CD14-positive monocyte (primary cell): ENCODE measurements at regions not wholly inside any gene's neighbourhood (a gene's known extent, or its start where the extent isn't known, plus 50 kb on each side); places are given as distances from the start of the nearest gene placed in this dataset.

Experiments used
- DNase-seq, 3 donors: peaks; one replicate each; pipeline ENCODE4 v3.0.0-alpha.2; 2011 to 2022
- H2AFZ ChIP-seq: 2 replicates; pipeline ENCODE4 v1.6.0; 2012; ENCODE audit warnings: mild to moderate bottlenecking, low read depth, low read length, inconsistent platforms; ENCODE audit not compliant: insufficient read depth, poor library complexity, severe bottlenecking
- H3K27ac ChIP-seq, 2 donors: 1 replicate in 1 of 2; 2 replicates in 1 of 2; pipeline ENCODE4 v1.5.1; 2012 to 2013; ENCODE audit warnings: low read length in 2 of 2, control low read depth in 1 of 2, inconsistent platforms in 1 of 2, low read depth in 1 of 2, mild to moderate bottlenecking in 1 of 2
- H3K27me3 ChIP-seq, 2 donors: one replicate each; pipeline versions ENCODE4 v1.6.0 to v1.6.1; 2011 to 2013; ENCODE audit warnings: low read length in 2 of 2; ENCODE audit not compliant: control insufficient read depth in 2 of 2, insufficient read depth in 2 of 2
- H3K36me3 ChIP-seq, 2 donors: replicated peaks in 1 of 2; 1 replicate in 1 of 2; 2 replicates in 1 of 2; pipeline versions ENCODE4 v1.5.1 to v1.6.1; 2012 to 2013; ENCODE audit warnings: low read length in 2 of 2, control low read depth in 1 of 2, inconsistent platforms in 1 of 2, mild to moderate bottlenecking in 1 of 2; ENCODE audit not compliant: insufficient read depth in 2 of 2, control insufficient read depth in 1 of 2
- H3K4me1 ChIP-seq, 2 donors: 1 replicate in 1 of 2; 2 replicates in 1 of 2; pipeline versions ENCODE4 v1.5.1 to v1.6.1; 2012 to 2013; ENCODE audit warnings: low read length in 2 of 2, control low read depth in 1 of 2, inconsistent platforms in 1 of 2, mild to moderate bottlenecking in 1 of 2, moderate library complexity in 1 of 2; ENCODE audit not compliant: insufficient read depth in 2 of 2, control insufficient read depth in 1 of 2
- H3K4me2 ChIP-seq: replicated peaks from 2 replicates; pipeline ENCODE3; 2012; ENCODE audit warnings: low read length, moderate library complexity, mild to moderate bottlenecking; ENCODE audit not compliant: poor library complexity, severe bottlenecking; ENCODE audit errors: extremely low read depth
- H3K4me3 ChIP-seq, 3 experiments: fragments of 200-600 bp in 1 of 3; sonication (generic) in 1 of 3; replicated peaks in 1 of 3; 1 replicate in 2 of 3; 2 replicates in 1 of 3; pipeline ENCODE4 v1.5.1; 2011 to 2013; ENCODE audit warnings: low read length in 3 of 3, mild to moderate bottlenecking in 3 of 3, control low read depth in 2 of 3, low read depth in 2 of 3, inconsistent platforms in 1 of 3, moderate library complexity in 1 of 3
- H3K79me2 ChIP-seq: 2 replicates; pipeline ENCODE4 v1.6.0; 2012; ENCODE audit warnings: mild to moderate bottlenecking, control low read depth, inconsistent platforms, low read length, moderate library complexity; ENCODE audit not compliant: insufficient read depth
- H3K9ac ChIP-seq: 2 replicates; pipeline ENCODE4 v1.6.0; 2017; ENCODE audit warnings: low read length, mild to moderate bottlenecking; ENCODE audit not compliant: insufficient read depth, poor library complexity, severe bottlenecking
- H3K9me3 ChIP-seq, 2 donors: replicated peaks in 1 of 2; 1 replicate in 1 of 2; 2 replicates in 1 of 2; pipeline versions ENCODE4 v1.5.1 to v1.6.1; 2012 to 2013; ENCODE audit warnings: low read length in 2 of 2, control low read depth in 1 of 2; ENCODE audit not compliant: control insufficient read depth in 1 of 2, insufficient read depth in 1 of 2
- H4K20me1 ChIP-seq: 2 replicates; pipeline ENCODE4 v1.6.0; 2012; ENCODE audit warnings: mild to moderate bottlenecking, low read length, control low read depth, moderate library complexity; ENCODE audit not compliant: insufficient read depth
- H3K27ac Mint-ChIP-seq, 7 donors: one replicate each; pipeline ENCODE4 v1.8.0; 2020; ENCODE audit warnings: mild to moderate bottlenecking in 7 of 7, mixed read lengths in 7 of 7, moderate library complexity in 6 of 7, inconsistent platforms in 2 of 7
- H3K27me3 Mint-ChIP-seq, 3 donors: one replicate each; pipeline ENCODE4 v1.8.0; 2021 to 2022; ENCODE audit warnings: low read depth in 3 of 3, mild to moderate bottlenecking in 3 of 3, mixed read lengths in 3 of 3, moderate library complexity in 3 of 3, inconsistent platforms in 1 of 3
- H3K36me3 Mint-ChIP-seq, 2 donors: one replicate each; pipeline ENCODE4 v1.8.0; 2020; ENCODE audit warnings: mixed read lengths in 2 of 2, inconsistent platforms in 1 of 2, mild to moderate bottlenecking in 1 of 2
- H3K4me1 Mint-ChIP-seq: one replicate; pipeline ENCODE4 v1.8.0; 2020; ENCODE audit warnings: mild to moderate bottlenecking, mixed read lengths
- H3K4me3 Mint-ChIP-seq, 2 donors: one replicate each; pipeline ENCODE4 v1.8.0; 2020; ENCODE audit warnings: mild to moderate bottlenecking in 2 of 2, mixed read lengths in 2 of 2, moderate library complexity in 1 of 2
- H3K9me3 Mint-ChIP-seq, 7 donors: one replicate each; pipeline ENCODE4 v1.8.0; 2020 to 2022; ENCODE audit warnings: mixed read lengths in 7 of 7, mild to moderate bottlenecking in 6 of 7, moderate library complexity in 6 of 7, inconsistent platforms in 2 of 7
- WGBS: methylation state at CpG from one replicate; pipeline ENCODE4 v1.1.5; 2013; ENCODE audit warnings: missing lambda C conversion rate; ENCODE audit not compliant: insufficient coverage; 5-methylcytosine and 5-hydroxymethylcytosine counted together
- intact Hi-C, 2 donors: fragments of 100-400 bp; cut with micrococcal nuclease; formaldehyde crosslinking; loops; one replicate each; pipeline versions ENCODE4 v1.15.0 to v1.15.1; 2023
- TF ChIP-seq, protein P1 (sequence below): fragments of 200-600 bp; IDR thresholded peaks from one replicate; pipeline ENCODE4 v1.8.0; 2022; ENCODE audit warnings: antibody characterized with exemption, mild to moderate bottlenecking

DNA sequence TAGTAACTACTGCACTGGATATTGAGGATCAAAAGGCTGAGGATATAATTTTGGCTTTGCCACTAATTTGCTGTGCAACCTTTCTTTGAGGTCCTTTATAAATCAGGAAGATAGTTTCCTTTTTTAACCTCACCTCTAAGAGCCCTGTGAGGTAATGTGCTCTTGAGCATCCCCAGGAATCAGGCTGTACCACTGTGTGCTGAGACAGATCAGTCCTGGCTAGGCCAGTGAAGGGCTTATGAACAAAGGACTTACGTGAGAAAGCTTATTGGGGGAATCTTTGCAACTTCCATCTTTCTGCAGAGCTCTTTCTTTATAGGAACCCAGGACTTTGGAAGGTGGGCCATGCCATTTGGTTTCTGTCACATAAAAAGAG lies 188.9 kb downstream of the SIPA1L2 start:
- H3K4me1 Mint-ChIP-seq: peaks cover 3% of the 10 kb centered on the region
- H3K9me3 ChIP-seq: no peaks in the 10 kb centered on the region
- 88% methylated on average over 1 of the region's 1 CpG for WGBS

DNA sequence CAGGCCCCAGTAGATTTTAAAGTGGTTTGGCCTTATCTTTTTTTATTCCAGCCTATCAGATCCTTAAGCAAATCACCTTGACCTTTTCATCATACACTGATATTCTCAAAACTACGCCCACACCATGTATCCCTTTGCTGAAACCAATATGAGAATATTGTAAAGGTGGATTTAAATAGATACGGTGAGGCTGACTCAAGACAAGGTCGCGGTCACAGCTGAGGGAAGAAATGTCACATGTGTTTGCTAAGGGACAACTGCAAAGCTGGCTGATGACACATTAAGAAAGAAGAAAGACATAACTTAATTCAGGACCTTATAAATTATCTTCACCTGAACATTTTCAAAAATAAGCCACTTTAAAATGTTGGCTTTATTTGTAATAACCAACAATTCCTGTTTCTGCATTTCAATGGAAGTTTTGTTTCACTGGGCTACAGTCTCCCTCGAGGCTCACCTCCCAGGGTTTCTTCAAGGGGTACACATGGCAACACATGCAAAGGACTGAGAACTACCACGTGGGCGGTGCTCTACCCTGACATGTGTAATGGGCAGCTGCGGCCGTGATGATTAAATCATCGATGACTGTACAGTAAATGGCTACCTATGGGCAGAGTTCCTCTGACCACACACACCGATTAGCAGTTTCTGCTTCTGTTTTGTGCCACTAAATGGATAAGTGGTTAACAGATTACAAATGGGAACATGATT lies 189.5 kb downstream of the SIPA1L2 start:
- intact Hi-C loops: no loop called here
- Histone ChIP-seq H3K4me1 (no peaks in the 10 kb centered on the region), H3K4me2 (no peak overlapping the region), H3K36me3 (peaks cover 0 to 60% of the 10 kb centered on the region in 2 donors), H3K27ac (no peak overlapping the region), H3K4me3 (no peak overlapping the region), H3K9ac (no peak overlapping the region), H3K9me3 (no peaks in the 10 kb centered on the region), H2AFZ (no peak overlapping the region), H3K79me2 (no peaks in the 10 kb centered on the region), H3K27me3 (no peaks in the 10 kb centered on the region), H4K20me1 (no peaks in the 10 kb centered on the region)
- Mint-ChIP-seq H3K36me3 (peaks cover 38 to 53% of the 10 kb centered on the region in 2 donors), H3K9me3 (peaks cover 0 to 2% (median 0%) of the 10 kb centered on the region in 7 donors), H3K4me3 (no peak overlapping the region), H3K27ac (no peak overlapping the region), H3K4me1 (peaks cover 3% of the 10 kb centered on the region), H3K27me3 (no peaks in the 10 kb centered on the region)
- 95% methylated on average over 9 of the region's 11 CpGs for whole genome bisulfite sequencing
- DNase-seq: no peak
- TF ChIP-seq, protein P1, sequence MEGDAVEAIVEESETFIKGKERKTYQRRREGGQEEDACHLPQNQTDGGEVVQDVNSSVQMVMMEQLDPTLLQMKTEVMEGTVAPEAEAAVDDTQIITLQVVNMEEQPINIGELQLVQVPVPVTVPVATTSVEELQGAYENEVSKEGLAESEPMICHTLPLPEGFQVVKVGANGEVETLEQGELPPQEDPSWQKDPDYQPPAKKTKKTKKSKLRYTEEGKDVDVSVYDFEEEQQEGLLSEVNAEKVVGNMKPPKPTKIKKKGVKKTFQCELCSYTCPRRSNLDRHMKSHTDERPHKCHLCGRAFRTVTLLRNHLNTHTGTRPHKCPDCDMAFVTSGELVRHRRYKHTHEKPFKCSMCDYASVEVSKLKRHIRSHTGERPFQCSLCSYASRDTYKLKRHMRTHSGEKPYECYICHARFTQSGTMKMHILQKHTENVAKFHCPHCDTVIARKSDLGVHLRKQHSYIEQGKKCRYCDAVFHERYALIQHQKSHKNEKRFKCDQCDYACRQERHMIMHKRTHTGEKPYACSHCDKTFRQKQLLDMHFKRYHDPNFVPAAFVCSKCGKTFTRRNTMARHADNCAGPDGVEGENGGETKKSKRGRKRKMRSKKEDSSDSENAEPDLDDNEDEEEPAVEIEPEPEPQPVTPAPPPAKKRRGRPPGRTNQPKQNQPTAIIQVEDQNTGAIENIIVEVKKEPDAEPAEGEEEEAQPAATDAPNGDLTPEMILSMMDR: no peak

More for the DNA sequence above, 188.9 kb downstream of the SIPA1L2 start:
- TF ChIP-seq, protein P1: no peak
- Mint-ChIP-seq H3K27ac (no peak overlapping the region), H3K9me3 (peaks cover 0 to 2% (median 0%) of the 10 kb centered on the region in 7 donors), H3K27me3 (no peaks in the 10 kb centered on the region), H3K4me3 (no peak overlapping the region), H3K36me3 (peaks cover 34 to 47% of the 10 kb centered on the region in 2 donors)
- no peak for DNase-seq
- Histone ChIP-seq H3K4me2 (no peak overlapping the region), H3K79me2 (no peaks in the 10 kb centered on the region), H3K27ac (no peak overlapping the region), H3K36me3 (peaks cover 0 to 60% of the 10 kb centered on the region in 2 donors), H3K9ac (no peak overlapping the region), H3K4me1 (no peaks in the 10 kb centered on the region), H3K4me3 (no peak overlapping the region), H4K20me1 (no peaks in the 10 kb centered on the region), H2AFZ (no peak overlapping the region), H3K27me3 (no peaks in the 10 kb centered on the region)
- intact Hi-C loops: no loop called here
